Fibroblast of villous mesenchyme (primary cell): ENCODE measurements at regions not wholly inside any gene's neighbourhood (a gene's known extent, or its start where the extent isn't known, plus 50 kb on each side); places are given as distances from the start of the nearest gene placed in this dataset.

ENCODE experiments used
- DNase-seq: peaks from one replicate; pipeline ENCODE4 v3.0.0-alpha.2; 2010; ENCODE audit warnings: low read depth
- H3K4me3 ChIP-seq: 2 replicates; pipeline ENCODE4 v1.5.1; 2011; ENCODE audit warnings: low read depth, mild to moderate bottlenecking, low read length
- TF ChIP-seq, protein P1 (sequence below): IDR thresholded peaks from 2 replicates; pipeline ENCODE4 v1.5.1; 2012; ENCODE audit warnings: low read depth, mild to moderate bottlenecking, low read length; ENCODE audit not compliant: insufficient read depth

GRCh38 chr15:31163769-31164572, 62.4 kb upstream of the TRPM1 start:
- no peak for DNase-seq
- H3K4me3 ChIP-seq: no peak overlapping the region
- TF ChIP-seq, protein P1, sequence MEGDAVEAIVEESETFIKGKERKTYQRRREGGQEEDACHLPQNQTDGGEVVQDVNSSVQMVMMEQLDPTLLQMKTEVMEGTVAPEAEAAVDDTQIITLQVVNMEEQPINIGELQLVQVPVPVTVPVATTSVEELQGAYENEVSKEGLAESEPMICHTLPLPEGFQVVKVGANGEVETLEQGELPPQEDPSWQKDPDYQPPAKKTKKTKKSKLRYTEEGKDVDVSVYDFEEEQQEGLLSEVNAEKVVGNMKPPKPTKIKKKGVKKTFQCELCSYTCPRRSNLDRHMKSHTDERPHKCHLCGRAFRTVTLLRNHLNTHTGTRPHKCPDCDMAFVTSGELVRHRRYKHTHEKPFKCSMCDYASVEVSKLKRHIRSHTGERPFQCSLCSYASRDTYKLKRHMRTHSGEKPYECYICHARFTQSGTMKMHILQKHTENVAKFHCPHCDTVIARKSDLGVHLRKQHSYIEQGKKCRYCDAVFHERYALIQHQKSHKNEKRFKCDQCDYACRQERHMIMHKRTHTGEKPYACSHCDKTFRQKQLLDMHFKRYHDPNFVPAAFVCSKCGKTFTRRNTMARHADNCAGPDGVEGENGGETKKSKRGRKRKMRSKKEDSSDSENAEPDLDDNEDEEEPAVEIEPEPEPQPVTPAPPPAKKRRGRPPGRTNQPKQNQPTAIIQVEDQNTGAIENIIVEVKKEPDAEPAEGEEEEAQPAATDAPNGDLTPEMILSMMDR: no peak

GRCh38 chr15:31164573-31164912, 63.0 kb upstream of the TRPM1 start:
- H3K4me3 ChIP-seq: no peak overlapping the region
- TF ChIP-seq, protein P1: no peak
- no peak for DNase-seq

GRCh38 chr15:31169558-31169957, 68.0 kb upstream of the TRPM1 start:
- TF ChIP-seq, protein P1: no peak
- no peak overlapping the region for H3K4me3 ChIP-seq
- no peak for DNase-seq

DNA sequence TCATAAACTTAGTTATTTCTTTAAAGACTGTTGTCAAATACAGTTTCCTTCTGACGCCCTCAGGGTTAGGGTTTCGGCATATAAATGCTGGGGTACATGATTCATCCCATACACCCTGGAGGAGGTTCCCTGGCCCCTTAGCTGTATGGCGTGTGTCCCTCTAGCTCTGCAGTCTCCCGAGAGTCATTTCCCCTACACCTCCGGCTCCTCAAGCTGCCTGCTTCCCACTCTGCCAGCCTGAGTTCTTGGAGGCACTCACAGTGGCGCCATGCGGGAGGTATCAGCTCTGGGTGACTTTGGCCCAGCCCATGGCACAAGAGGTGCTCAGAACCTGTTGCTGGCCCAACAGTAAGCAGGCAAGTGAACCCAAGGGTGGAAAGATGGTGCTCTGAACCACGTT, 70.2 kb upstream of the TRPM1 start:
- TF ChIP-seq, protein P1: no peak
- H3K4me3 ChIP-seq: no peak overlapping the region
- no peak for DNase-seq

GRCh38 chr15:31172606-31173005, 71.1 kb upstream of the TRPM1 start:
- TF ChIP-seq, protein P1: no peak
- H3K4me3 ChIP-seq: no peak overlapping the region
- no peak for DNase-seq

- no peak overlapping the region for H3K4me3 ChIP-seq
- DNase-seq: no peak
- TF ChIP-seq, protein P1: no peak
Observed at GRCh38 chr15:31173790-31174450, 72.4 kb upstream of the TRPM1 start.
